D721Med (cell line): ENCODE measurements at regions not wholly inside any gene's neighbourhood (a gene's known extent, or its start where the extent isn't known, plus 50 kb on each side); places are given as distances from the start of the nearest gene placed in this dataset.

Experiments used
- DNase-seq: peaks from one replicate; pipeline ENCODE4 v3.0.0; 2011; ENCODE audit warnings: low spot score; ENCODE audit not compliant: insufficient read length
- FAIRE-seq: peaks from 2 replicates; lab custom pipeline; 2011; peaks lifted over from hg19 to GRCh38; lab: Jason Lieb, UNC
- TF ChIP-seq, protein P1 (sequence below): IDR thresholded peaks from 2 replicates; pipeline ENCODE4 v1.5.1; 2012; ENCODE audit warnings: mild to moderate bottlenecking, control low read depth; ENCODE audit not compliant: insufficient read depth; ENCODE audit errors: missing control alignments

DNA sequence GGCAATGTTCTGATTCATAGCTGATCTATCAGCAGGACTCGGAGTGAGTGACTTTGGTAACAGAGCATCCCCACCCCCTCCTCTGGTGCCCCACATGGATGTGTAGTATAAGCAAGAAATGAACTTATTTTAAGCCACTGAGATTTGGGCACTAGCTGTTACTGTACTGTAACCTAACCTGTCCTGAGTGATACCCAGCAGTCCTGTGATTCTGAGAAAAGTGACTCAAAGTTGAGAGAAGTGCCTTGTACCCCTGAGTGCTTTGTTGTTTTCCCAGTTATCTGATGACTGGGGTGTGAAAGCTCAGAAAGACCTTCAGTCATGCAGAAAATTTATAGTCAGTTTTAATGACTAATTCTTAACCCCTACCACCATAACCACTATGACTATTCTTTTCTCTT lies 439.9 kb upstream of the RBMS3 start:
- TF ChIP-seq, protein P1, sequence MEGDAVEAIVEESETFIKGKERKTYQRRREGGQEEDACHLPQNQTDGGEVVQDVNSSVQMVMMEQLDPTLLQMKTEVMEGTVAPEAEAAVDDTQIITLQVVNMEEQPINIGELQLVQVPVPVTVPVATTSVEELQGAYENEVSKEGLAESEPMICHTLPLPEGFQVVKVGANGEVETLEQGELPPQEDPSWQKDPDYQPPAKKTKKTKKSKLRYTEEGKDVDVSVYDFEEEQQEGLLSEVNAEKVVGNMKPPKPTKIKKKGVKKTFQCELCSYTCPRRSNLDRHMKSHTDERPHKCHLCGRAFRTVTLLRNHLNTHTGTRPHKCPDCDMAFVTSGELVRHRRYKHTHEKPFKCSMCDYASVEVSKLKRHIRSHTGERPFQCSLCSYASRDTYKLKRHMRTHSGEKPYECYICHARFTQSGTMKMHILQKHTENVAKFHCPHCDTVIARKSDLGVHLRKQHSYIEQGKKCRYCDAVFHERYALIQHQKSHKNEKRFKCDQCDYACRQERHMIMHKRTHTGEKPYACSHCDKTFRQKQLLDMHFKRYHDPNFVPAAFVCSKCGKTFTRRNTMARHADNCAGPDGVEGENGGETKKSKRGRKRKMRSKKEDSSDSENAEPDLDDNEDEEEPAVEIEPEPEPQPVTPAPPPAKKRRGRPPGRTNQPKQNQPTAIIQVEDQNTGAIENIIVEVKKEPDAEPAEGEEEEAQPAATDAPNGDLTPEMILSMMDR: no peak
- FAIRE-seq: no peak
- no peak for DNase-seq

DNA sequence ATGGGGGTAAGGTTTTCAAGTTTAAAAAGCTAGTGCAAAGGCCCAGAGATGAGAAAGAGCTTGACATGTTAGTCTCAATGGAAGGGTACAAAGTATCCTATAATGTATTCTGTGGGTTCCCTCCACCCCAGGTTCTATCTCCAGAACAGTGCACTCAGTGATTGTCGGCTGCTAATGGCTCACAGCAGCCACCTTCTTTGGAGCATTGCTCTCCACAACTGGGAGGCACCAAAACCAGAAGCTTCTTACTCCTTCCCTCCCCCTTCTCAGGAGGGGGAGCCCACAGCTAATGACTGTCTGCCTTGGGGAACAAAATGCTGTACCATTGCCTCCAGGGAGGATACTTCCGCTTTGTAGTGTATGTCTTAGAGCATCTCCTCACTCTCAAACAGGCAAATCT lies 439.4 kb upstream of the RBMS3 start:
- no peak for FAIRE-seq
- TF ChIP-seq, protein P1: no peak
- DNase-seq: no peak

DNA sequence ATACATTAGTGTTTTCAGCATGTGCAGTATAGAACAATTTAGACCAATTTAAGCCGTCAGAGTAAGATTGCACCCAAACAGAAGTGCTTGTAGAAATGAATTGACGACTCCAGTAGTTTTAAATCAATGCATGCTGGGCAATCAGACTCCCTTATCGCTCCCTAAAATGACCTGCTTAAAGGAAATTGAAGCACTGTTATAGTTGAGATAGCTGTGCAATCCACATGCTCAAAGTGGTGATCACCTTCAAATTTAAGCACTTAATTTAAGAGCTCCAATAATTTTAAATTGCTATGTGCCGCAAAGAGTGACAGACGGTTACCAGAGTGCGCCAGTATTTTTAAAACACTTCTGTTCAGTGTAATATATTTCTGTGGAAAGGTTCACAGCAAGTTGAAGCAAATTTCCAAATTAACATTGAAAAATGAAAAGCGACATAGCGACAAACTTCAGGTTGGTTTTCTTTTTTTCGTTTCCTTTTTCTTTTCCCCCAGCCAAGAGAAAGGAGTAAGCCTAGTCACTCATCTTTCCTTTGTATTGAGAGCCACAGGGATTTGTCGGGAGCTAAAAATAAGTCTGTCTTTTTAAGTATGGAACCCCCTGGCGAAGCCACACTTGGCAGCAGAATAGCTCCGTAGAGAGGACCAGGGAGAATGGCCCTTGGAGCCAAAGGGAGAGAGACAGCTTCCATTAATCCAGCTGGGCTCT lies 436.4 kb upstream of the RBMS3 start:
- FAIRE-seq: no peak
- DNase-seq: no peak
- TF ChIP-seq, protein P1: no peak

DNA sequence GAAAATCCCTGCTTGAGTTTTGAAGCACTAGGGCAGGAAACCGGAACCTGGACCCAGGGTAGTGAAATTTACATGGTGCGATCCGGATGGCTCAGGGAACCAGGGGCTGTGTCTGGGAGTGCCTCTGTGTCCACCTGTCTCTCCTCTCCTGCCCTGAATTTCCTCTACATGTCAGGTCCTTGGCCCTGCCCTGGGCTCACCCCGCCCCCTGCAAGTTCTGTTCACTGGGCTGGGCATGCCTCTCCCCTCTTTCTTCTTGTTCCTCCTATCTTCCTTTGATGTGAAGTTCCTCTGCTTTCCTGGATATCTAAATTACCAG lies 435.9 kb upstream of the RBMS3 start:
- DNase-seq (no peak), FAIRE-seq (no peak)
- TF ChIP-seq, protein P1: no peak

DNA sequence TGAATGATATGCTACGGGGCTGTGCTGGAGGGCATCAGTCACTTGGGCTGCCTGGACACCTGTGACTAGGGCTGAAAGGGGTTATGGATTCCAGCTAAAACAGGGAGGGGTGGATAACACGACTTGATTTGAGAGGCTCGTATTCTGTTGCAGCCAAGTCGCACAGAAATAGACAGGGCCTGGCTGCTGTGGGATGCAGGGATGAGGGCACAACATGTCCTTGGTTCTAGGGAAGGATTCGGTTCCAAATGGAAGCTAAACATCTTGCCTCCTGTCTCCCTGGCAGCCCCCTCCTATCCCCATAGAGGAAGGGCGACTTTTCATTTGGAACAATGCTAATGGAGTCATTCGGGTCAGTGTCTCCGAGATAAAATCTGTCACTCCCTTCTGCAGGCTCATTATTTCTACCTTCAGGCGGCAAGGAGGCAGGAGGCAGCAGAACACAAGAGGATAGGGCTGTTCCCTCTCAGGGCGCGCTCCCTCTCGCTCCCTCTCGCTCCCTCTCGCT lies 433.8 kb upstream of the RBMS3 start:
- TF ChIP-seq, protein P1: no peak
- FAIRE-seq: no peak
- no peak for DNase-seq

DNA sequence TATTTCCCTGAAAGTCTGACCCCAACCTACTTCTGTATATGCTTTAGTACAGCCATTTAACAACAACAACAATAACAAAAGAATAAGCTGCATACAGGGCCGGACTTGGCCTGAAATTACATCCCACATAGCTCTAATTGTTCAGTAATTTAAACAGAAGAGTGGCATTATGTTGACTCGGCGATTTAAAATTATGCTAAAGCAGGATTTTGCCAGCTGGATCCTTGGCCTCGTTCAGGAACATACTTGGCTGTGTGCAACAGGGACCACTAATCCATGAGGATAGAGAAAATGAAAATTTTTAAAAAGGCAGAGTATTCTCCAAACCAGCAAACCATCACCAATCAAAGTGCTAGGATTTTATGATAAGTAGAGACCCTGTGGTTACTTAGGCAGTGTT lies 433.1 kb upstream of the RBMS3 start:
- TF ChIP-seq, protein P1: no peak
- DNase-seq (no peak), FAIRE-seq (no peak)

DNA sequence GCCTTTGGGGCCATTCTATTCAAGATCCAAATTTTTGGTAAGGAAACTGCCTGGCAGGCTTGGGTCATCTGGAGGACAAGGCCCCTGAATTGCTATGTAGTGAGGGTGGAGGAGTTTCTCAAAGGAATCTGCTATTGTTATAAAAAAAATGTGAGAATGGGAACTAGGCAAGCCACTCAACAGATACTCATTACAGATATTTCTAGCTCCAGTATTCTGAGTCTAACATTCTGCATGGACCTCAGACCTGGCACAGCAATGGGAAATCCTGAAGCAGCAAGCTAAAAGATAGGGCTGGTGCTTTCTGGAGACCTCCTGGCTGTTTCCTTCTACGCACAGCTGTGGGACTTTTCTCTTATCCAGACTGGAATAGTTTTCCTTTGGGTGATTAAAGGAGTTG lies 430.7 kb upstream of the RBMS3 start:
- TF ChIP-seq, protein P1: no peak
- DNase-seq (no peak), FAIRE-seq (no peak)
